ENCODE measurements at regions not wholly inside any gene's neighbourhood (a gene's known extent, or its start where the extent isn't known, plus 50 kb on each side); places are given as distances from the start of the nearest gene placed in this dataset.

DNA sequence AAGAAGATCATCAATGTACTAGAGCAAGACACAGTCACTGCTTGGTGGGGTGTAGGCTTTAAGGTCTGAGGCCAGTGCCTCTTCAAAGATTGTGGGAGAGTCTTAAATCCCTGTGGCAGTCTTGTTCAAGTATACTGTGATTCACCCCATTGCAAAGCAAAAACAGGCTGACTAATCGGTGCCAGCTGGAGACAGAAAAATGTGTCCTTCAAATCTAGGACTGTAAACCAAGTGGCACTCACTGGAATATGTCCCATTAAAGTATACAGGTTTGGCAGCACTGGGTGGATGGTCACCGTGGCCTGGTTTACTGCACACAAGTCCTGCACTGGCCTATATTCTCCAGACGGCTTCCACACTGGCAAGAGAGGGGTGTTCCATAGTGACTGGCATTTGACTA lies 1315.3 kb downstream of the TMEM121 start:
- TF ChIP-seq, protein P1, sequence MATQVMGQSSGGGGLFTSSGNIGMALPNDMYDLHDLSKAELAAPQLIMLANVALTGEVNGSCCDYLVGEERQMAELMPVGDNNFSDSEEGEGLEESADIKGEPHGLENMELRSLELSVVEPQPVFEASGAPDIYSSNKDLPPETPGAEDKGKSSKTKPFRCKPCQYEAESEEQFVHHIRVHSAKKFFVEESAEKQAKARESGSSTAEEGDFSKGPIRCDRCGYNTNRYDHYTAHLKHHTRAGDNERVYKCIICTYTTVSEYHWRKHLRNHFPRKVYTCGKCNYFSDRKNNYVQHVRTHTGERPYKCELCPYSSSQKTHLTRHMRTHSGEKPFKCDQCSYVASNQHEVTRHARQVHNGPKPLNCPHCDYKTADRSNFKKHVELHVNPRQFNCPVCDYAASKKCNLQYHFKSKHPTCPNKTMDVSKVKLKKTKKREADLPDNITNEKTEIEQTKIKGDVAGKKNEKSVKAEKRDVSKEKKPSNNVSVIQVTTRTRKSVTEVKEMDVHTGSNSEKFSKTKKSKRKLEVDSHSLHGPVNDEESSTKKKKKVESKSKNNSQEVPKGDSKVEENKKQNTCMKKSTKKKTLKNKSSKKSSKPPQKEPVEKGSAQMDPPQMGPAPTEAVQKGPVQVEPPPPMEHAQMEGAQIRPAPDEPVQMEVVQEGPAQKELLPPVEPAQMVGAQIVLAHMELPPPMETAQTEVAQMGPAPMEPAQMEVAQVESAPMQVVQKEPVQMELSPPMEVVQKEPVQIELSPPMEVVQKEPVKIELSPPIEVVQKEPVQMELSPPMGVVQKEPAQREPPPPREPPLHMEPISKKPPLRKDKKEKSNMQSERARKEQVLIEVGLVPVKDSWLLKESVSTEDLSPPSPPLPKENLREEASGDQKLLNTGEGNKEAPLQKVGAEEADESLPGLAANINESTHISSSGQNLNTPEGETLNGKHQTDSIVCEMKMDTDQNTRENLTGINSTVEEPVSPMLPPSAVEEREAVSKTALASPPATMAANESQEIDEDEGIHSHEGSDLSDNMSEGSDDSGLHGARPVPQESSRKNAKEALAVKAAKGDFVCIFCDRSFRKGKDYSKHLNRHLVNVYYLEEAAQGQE (IDR thresholded peaks at IDR 0.05; ENCODE audit: insufficient replicate concordance, low read depth): no peak
- TF ChIP-seq, protein P2, sequence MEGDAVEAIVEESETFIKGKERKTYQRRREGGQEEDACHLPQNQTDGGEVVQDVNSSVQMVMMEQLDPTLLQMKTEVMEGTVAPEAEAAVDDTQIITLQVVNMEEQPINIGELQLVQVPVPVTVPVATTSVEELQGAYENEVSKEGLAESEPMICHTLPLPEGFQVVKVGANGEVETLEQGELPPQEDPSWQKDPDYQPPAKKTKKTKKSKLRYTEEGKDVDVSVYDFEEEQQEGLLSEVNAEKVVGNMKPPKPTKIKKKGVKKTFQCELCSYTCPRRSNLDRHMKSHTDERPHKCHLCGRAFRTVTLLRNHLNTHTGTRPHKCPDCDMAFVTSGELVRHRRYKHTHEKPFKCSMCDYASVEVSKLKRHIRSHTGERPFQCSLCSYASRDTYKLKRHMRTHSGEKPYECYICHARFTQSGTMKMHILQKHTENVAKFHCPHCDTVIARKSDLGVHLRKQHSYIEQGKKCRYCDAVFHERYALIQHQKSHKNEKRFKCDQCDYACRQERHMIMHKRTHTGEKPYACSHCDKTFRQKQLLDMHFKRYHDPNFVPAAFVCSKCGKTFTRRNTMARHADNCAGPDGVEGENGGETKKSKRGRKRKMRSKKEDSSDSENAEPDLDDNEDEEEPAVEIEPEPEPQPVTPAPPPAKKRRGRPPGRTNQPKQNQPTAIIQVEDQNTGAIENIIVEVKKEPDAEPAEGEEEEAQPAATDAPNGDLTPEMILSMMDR (IDR thresholded peaks at IDR 0.05; ENCODE audit: insufficient read depth, low read length): no peak
- TF ChIP-seq GABPA (IDR thresholded peaks at IDR 0.05; ENCODE audit: low read depth): no peak
- TF ChIP-seq POLR2AphosphoS5 (IDR thresholded peaks at IDR 0.05; ENCODE audit: low read depth): no peak
